ENCODE measurements at regions not wholly inside any gene's neighbourhood (a gene's known extent, or its start where the extent isn't known, plus 50 kb on each side); places are given as distances from the start of the nearest gene placed in this dataset.

DNA sequence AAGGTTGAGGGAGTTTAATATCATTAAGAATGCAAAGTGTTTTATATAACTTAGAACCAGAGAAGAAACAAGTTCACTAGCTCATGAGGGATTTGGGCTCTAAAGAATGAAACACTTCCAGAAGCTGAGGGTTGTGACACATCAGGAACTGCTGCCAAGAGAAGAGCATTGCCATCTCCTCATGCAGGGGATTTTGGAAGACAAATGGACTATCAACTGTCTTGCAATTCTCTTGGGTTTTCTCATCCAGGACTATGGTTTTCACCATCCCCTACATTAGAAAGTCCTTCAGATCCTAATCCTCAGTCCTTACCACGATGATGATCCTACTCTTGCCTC lies 59.7 kb upstream of the KL start:
- Histone ChIP-seq H3K4me3 (no peak overlapping the region), H3K9me3 (replicated peaks; ENCODE audit: control insufficient read depth, insufficient read depth, low read length) (no peaks in the 10 kb centered on the region; the same call in 2 of the 3 replicates), H3K4me2 (ENCODE audit: control insufficient read depth, insufficient read depth) (no peak overlapping the region), H3K79me2 (ENCODE audit: control insufficient read depth, insufficient read depth, low read length) (no peaks in the 10 kb centered on the region), H4K20me1 (ENCODE audit: control insufficient read depth, insufficient read depth) (no peaks in the 10 kb centered on the region), H3K27ac (ENCODE audit: control insufficient read depth, insufficient read depth) (no peak overlapping the region), H3K9ac (ENCODE audit: control insufficient read depth, insufficient read depth, low read length) (no peak overlapping the region), H2AFZ (ENCODE audit: control insufficient read depth, low read depth, low read length) (no peak overlapping the region), H3K36me3 (ENCODE audit: control insufficient read depth in 2 of 2, insufficient read depth in 2 of 2, low read length in 1 of 2) (no peaks in the 10 kb centered on the region), H3K27me3 (replicated peaks in 1 of 2; ENCODE audit: control insufficient read depth in 2 of 2, insufficient read depth in 2 of 2, low read length in 1 of 2) (no peaks in the 10 kb centered on the region; a peak in 1 of 4 replicates), H3K4me1 (ENCODE audit: control insufficient read depth, insufficient read depth, low read length) (no peaks in the 10 kb centered on the region)
- SMC1A ChIA-PET (ENCODE audit: uncharacterized antibody, unreplicated experiment): interaction anchor here (0.5 to 1.3 kb wide), 3 partner anchors 9 to 37 kb away, joined by 3 to 6 read pairs (median 4); no protein-coding TSS in a partner anchor
- intact Hi-C loops (cut with micrococcal nuclease; ENCODE audit: unreplicated experiment) (no loop called here), in situ Hi-C loops (cut with MboI) (no loop called here)
- TF ChIP-seq NRF1 (conservative IDR thresholded peaks at IDR 0.05; ENCODE audit: low read depth, low read length) (no peak), SMARCA5 (IDR thresholded peaks at IDR 0.05) (no peak), MXI1 (IDR thresholded peaks at IDR 0.05; ENCODE audit: low read depth, low read length) (no peak), ZNF384 (IDR thresholded peaks at IDR 0.05; ENCODE audit: borderline replicate concordance, low read depth, low read length) (no peak), CBX3 (IDR thresholded peaks at IDR 0.05; ENCODE audit: borderline replicate concordance, low read depth) (no peak), SUPT20H (IDR thresholded peaks at IDR 0.05; ENCODE audit: borderline replicate concordance, control insufficient read depth, low read depth, low read length) (no peak), CREB1 (IDR thresholded peaks at IDR 0.05; ENCODE audit: low read depth) (no peak), RB1 (IDR thresholded peaks at IDR 0.05; ENCODE audit: borderline replicate concordance) (no peak), JUNB (IDR thresholded peaks at IDR 0.05) (no peak), KDM1A (IDR thresholded peaks at IDR 0.05; ENCODE audit: borderline replicate concordance) (no peak)
- RAD21 ChIA-PET (ENCODE audit: unreplicated experiment): no interaction called here
- POLR2A ChIA-PET: no interaction called here
- BruUV-seq (replicated peaks): no TSS peak
- WGBS (ENCODE audit: insufficient coverage, insufficient replicate concordance, low lambda C conversion rate, missing lambda C conversion rate): 0% methylated on average over 1 of the region's 1 CpG
- FAIRE-seq: no peak
- CTCF ChIA-PET: interaction anchor here (0.6 kb wide), 1 partner anchor 30 kb away, joined by 3 read pairs; no protein-coding TSS in a partner anchor
- ATAC-seq: no peak
- no peak for DNase-seq (ENCODE audit: low read depth, low spot score)

DNA sequence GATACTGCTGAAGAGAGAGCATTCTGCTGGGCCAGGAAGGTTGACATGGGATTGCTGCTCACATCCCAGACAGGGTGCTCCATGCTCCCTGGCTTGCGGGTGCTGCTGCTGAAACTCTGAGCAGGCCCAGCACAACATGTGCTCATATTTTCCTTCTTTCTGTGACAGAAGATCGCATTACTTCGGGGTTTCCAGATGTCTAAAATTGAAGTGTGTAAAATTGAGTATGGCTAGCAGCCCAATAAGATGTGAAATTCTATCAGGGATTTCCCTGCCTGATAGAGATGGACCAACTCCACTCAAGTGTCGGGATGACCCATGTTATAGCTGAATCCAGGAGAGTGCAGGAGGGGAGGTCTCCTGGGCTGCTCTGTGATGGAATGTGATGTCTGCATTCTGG lies 55.6 kb upstream of the KL start:
- Histone ChIP-seq H3K4me2 (ENCODE audit: control insufficient read depth, insufficient read depth) (no peak overlapping the region), H3K4me3 (no peak overlapping the region), H3K9ac (ENCODE audit: control insufficient read depth, insufficient read depth, low read length) (no peak overlapping the region), H2AFZ (ENCODE audit: control insufficient read depth, low read depth, low read length) (no peak overlapping the region), H3K79me2 (ENCODE audit: control insufficient read depth, insufficient read depth, low read length) (no peaks in the 10 kb centered on the region), H3K27me3 (replicated peaks in 1 of 2; ENCODE audit: control insufficient read depth in 2 of 2, insufficient read depth in 2 of 2, low read length in 1 of 2) (no peaks in the 10 kb centered on the region; a peak in 1 of 4 replicates), H3K9me3 (replicated peaks; ENCODE audit: control insufficient read depth, insufficient read depth, low read length) (no peaks in the 10 kb centered on the region; the same call in 2 of the 3 replicates), H3K4me1 (ENCODE audit: control insufficient read depth, insufficient read depth, low read length) (no peaks in the 10 kb centered on the region), H3K27ac (ENCODE audit: control insufficient read depth, insufficient read depth) (no peak overlapping the region), H3K36me3 (ENCODE audit: control insufficient read depth in 2 of 2, insufficient read depth in 2 of 2, low read length in 1 of 2) (no peaks in the 10 kb centered on the region), H4K20me1 (ENCODE audit: control insufficient read depth, insufficient read depth) (no peaks in the 10 kb centered on the region)
- ATAC-seq (no peak), FAIRE-seq (no peak), DNase-seq (ENCODE audit: low read depth, low spot score) (no peak)
- POLR2A ChIA-PET: no interaction called here
- CTCF ChIA-PET: no interaction called here
- WGBS (ENCODE audit: insufficient coverage, insufficient replicate concordance, low lambda C conversion rate, missing lambda C conversion rate): 46% methylated on average over 4 of the region's 4 CpGs
- BruUV-seq (replicated peaks): no TSS peak
- SMC1A ChIA-PET (ENCODE audit: uncharacterized antibody, unreplicated experiment): interaction anchor here (0.5 to 1.0 kb wide), 2 partner anchors 9 to 825 kb away, joined by 3 read pairs; no protein-coding TSS in a partner anchor
- in situ Hi-C loops (cut with MboI) (no loop called here), intact Hi-C loops (cut with micrococcal nuclease; ENCODE audit: unreplicated experiment) (no loop called here)
- TF ChIP-seq POLR2A (IDR thresholded peaks at IDR 0.05; ENCODE audit: low read depth, low read length): no peak
- no peak for TF ChIP-seq ZNF384 (IDR thresholded peaks at IDR 0.05; ENCODE audit: borderline replicate concordance, low read depth, low read length)
- TF ChIP-seq EZH2 (IDR thresholded peaks at IDR 0.05; ENCODE audit: borderline replicate concordance, control insufficient read depth, low read depth, low read length): no peak
- TF ChIP-seq SIX5 (IDR thresholded peaks at IDR 0.05; ENCODE audit: low read depth, low read length, severe bottlenecking): no peak
- no peak for TF ChIP-seq CBX3 (IDR thresholded peaks at IDR 0.05; ENCODE audit: borderline replicate concordance, low read depth)
- RAD21 ChIA-PET (ENCODE audit: unreplicated experiment): no interaction called here
